ENCODE measurements at regions not wholly inside any gene's neighbourhood (a gene's known extent, or its start where the extent isn't known, plus 50 kb on each side); places are given as distances from the start of the nearest gene placed in this dataset.

- peak; percentile 59 for DNase-seq (ENCODE audit: low spot score)
- TF ChIP-seq, protein P1, sequence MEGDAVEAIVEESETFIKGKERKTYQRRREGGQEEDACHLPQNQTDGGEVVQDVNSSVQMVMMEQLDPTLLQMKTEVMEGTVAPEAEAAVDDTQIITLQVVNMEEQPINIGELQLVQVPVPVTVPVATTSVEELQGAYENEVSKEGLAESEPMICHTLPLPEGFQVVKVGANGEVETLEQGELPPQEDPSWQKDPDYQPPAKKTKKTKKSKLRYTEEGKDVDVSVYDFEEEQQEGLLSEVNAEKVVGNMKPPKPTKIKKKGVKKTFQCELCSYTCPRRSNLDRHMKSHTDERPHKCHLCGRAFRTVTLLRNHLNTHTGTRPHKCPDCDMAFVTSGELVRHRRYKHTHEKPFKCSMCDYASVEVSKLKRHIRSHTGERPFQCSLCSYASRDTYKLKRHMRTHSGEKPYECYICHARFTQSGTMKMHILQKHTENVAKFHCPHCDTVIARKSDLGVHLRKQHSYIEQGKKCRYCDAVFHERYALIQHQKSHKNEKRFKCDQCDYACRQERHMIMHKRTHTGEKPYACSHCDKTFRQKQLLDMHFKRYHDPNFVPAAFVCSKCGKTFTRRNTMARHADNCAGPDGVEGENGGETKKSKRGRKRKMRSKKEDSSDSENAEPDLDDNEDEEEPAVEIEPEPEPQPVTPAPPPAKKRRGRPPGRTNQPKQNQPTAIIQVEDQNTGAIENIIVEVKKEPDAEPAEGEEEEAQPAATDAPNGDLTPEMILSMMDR (IDR thresholded peaks at IDR 0.05), result no peak
- H3K36me3 Mint-ChIP-seq (ENCODE audit: low read depth), result no peaks in the 10 kb centered on the region
- peaks cover 79% of the 10 kb centered on the region for H3K4me1 Mint-ChIP-seq (ENCODE audit: low read depth)
- peak overlapping the region; percentile 15 for H3K4me3 Mint-ChIP-seq (ENCODE audit: unreplicated experiment)
- peak overlapping the region; percentile 94 for H3K27ac Mint-ChIP-seq (ENCODE audit: unreplicated experiment)
- peaks cover 11% of the 10 kb centered on the region for H3K9me3 Mint-ChIP-seq (ENCODE audit: low read depth)
- no peaks in the 10 kb centered on the region for H3K27me3 Mint-ChIP-seq (ENCODE audit: low read depth)
Measured at GRCh38 chr16:88306860-88307545, 75.8 kb upstream of the ZNF469 start.

DNA sequence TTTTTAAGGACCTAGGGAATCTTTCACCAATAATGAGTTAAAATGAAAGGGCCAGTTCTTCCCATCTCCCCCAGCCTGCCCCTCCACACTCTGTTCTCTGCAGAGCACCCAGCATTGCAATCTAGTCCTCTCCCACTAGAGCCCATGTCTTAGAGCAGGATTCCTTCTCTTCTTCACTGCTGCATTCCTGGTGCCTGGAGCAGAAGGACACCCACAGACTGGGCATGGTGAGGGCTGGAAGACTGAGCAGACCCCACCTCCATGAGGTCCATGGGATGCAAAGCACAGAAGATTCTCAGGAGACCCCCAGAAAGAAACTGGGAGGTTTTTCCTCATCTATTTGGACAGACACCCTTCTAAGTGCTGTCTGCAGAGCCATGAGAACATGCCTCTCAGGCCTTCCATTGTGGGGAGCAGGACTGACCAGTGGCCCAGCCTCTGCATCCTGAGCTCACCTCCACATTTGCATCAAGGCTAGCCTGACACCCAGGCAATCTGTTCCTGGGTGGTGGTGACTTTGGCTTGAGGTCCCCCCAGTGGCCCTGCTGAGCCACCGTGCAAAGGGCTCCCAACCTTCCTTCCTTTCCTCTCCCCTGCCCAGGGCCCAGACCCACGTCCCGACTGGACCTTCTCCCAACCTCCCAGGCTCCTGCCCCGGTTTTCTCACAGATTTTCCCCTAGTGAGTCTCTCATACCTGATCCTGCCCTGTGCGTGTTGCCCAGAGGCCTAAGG is 74.2 kb upstream of the ZNF469 start:
- Mint-ChIP-seq H3K9me3 (ENCODE audit: low read depth) (peaks cover 18% of the 10 kb centered on the region), H3K4me3 (ENCODE audit: unreplicated experiment) (no peak overlapping the region), H3K27me3 (ENCODE audit: low read depth) (no peaks in the 10 kb centered on the region), H3K4me1 (ENCODE audit: low read depth) (peaks cover 71% of the 10 kb centered on the region), H3K36me3 (ENCODE audit: low read depth) (no peaks in the 10 kb centered on the region), H3K27ac (ENCODE audit: unreplicated experiment) (peak overlapping the region; percentile 94)
- TF ChIP-seq, protein P1 (IDR thresholded peaks at IDR 0.05), result peak; percentile 10
- DNase-seq (ENCODE audit: low spot score), result peak; percentile 76

- H3K9me3 Mint-ChIP-seq (ENCODE audit: low read depth), result peaks cover 18% of the 10 kb centered on the region
- H3K36me3 Mint-ChIP-seq (ENCODE audit: low read depth), result no peaks in the 10 kb centered on the region
- peak overlapping the region; percentile 29 for H3K27ac Mint-ChIP-seq (ENCODE audit: unreplicated experiment)
- DNase-seq (ENCODE audit: low spot score), result peak; percentile 68
- TF ChIP-seq, protein P1 (IDR thresholded peaks at IDR 0.05), result no peak
- peaks cover 64% of the 10 kb centered on the region for H3K4me1 Mint-ChIP-seq (ENCODE audit: low read depth)
- no peak overlapping the region for H3K4me3 Mint-ChIP-seq (ENCODE audit: unreplicated experiment)
- no peaks in the 10 kb centered on the region for H3K27me3 Mint-ChIP-seq (ENCODE audit: low read depth)
Measured at GRCh38 chr16:88309174-88309907, 73.4 kb upstream of the ZNF469 start.

DNA sequence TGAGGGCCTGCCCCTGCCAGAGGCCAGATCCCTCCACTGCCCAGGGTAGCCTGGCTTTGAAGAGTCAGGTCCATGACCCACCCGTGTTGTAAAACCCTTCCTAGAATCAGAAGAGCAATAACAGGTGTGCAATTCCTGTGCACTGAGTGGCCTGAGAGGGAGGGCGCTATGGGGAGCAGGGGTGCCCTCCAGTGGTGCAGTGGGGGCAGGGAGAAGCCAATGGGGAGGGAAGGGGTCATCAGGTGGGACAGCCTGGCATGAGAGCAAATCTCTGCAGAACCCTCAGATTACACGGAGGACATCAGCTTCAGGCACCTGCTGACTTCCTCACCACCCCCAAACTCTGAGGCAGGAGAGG is 72.9 kb upstream of the ZNF469 start:
- TF ChIP-seq, protein P1 (IDR thresholded peaks at IDR 0.05), result peak; percentile 27
- Mint-ChIP-seq H3K36me3 (ENCODE audit: low read depth) (no peaks in the 10 kb centered on the region), H3K27ac (ENCODE audit: unreplicated experiment) (peak overlapping the region; percentile 29), H3K4me3 (ENCODE audit: unreplicated experiment) (no peak overlapping the region), H3K4me1 (ENCODE audit: low read depth) (peaks cover 59% of the 10 kb centered on the region), H3K27me3 (ENCODE audit: low read depth) (no peaks in the 10 kb centered on the region), H3K9me3 (ENCODE audit: low read depth) (peaks cover 18% of the 10 kb centered on the region)
- peak; percentile 39 for DNase-seq (ENCODE audit: low spot score)

All from chondrocyte (in vitro differentiated cells).